Astrocyte of the spinal cord (primary cell): ENCODE measurements at regions not wholly inside any gene's neighbourhood (a gene's known extent, or its start where the extent isn't known, plus 50 kb on each side); places are given as distances from the start of the nearest gene placed in this dataset.

ENCODE experiments used
- DNase-seq: peaks from one replicate; pipeline ENCODE4 v3.0.0; 2011; ENCODE audit warnings: low read depth, low spot score
- H3K4me3 ChIP-seq: 2 replicates; pipeline ENCODE4 v1.5.1; 2011; ENCODE audit warnings: low read depth, mild to moderate bottlenecking, low read length, moderate library complexity
- in situ Hi-C: cut with HindIII; loops from 2 replicates; pipeline ENCODE4 v1.10.0; 2017; ENCODE audit warnings: low sequenced_read_pairs
- TF ChIP-seq, protein P1 (sequence below): IDR thresholded peaks from 2 replicates; pipeline ENCODE4 v1.5.1; 2012; ENCODE audit warnings: low read depth, mild to moderate bottlenecking, low read length, inconsistent platforms

DNA sequence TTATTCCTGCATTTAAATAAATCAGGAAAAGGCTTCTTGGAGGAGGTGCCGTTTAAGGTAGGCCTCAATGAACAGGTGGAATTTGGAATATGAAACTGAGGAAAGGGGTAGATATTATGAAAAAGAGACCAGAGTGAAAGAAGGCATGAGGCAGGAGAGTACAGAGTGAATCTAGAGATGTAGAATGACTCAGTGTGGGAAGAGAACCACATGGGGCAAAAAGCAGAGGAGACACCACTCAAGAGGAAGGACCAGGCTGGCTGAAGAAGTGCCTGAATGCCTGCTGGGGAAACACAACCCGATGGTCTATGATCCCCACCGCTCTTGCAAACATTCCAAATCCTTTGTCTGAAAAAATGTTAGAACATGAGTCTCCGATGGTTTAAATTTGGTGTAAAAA lies 1134.1 kb downstream of the VRK1 start:
- H3K4me3 ChIP-seq, result no peak overlapping the region
- TF ChIP-seq, protein P1, sequence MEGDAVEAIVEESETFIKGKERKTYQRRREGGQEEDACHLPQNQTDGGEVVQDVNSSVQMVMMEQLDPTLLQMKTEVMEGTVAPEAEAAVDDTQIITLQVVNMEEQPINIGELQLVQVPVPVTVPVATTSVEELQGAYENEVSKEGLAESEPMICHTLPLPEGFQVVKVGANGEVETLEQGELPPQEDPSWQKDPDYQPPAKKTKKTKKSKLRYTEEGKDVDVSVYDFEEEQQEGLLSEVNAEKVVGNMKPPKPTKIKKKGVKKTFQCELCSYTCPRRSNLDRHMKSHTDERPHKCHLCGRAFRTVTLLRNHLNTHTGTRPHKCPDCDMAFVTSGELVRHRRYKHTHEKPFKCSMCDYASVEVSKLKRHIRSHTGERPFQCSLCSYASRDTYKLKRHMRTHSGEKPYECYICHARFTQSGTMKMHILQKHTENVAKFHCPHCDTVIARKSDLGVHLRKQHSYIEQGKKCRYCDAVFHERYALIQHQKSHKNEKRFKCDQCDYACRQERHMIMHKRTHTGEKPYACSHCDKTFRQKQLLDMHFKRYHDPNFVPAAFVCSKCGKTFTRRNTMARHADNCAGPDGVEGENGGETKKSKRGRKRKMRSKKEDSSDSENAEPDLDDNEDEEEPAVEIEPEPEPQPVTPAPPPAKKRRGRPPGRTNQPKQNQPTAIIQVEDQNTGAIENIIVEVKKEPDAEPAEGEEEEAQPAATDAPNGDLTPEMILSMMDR, result no peak
- DNase-seq, result no peak
- in situ Hi-C loops, result no loop called here

DNA sequence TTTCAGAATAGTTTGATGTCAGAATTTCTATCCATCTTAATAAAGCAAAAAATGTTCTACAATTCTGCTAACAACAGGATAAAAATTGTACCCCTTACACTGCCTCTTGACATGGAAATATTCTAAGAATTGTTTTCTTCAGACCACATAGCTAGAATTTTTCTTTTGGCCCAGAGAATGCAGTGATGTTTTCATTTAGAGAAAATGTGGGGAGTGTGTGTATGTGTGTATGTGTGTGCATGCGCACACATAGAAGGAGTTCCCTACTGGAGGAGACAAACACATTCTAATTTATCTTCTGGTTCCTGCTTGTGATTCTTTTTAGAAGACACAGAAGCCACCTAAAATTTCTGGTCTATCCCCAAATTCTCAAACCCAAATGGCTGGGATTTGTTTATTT lies 1145.7 kb downstream of the VRK1 start:
- DNase-seq, result no peak
- in situ Hi-C loops, result no loop called here
- no peak overlapping the region for H3K4me3 ChIP-seq
- TF ChIP-seq, protein P1, result no peak

DNA sequence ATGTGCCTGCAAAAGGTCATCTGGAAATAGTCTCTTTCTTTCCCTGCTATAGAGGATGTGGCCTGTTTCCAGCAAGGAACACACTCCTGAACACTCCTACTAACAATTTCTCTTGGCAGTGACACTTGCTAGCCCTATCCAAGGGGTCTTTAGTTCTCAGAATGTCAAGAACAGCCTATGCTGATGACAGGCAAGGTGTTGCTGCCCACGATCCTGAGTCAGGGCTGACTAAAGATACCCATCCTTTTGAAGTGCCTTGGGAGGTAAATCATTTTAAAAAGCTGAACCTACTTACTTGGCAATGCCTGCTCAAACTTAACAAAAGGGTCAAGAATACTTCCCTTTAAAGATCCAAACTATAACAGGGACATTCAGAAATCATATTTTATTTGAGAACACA lies 1146.4 kb downstream of the VRK1 start:
- in situ Hi-C loops, result no loop called here

GRCh38 chr14:97944380-97944779 lies 1147.2 kb downstream of the VRK1 start:
- in situ Hi-C loops, result no loop called here
- TF ChIP-seq, protein P1, result no peak
- DNase-seq, result no peak
- no peak overlapping the region for H3K4me3 ChIP-seq

More for the DNA sequence above, 1146.4 kb downstream of the VRK1 start:
- no peak overlapping the region for H3K4me3 ChIP-seq
- TF ChIP-seq, protein P1, result no peak
- no peak for DNase-seq

DNA sequence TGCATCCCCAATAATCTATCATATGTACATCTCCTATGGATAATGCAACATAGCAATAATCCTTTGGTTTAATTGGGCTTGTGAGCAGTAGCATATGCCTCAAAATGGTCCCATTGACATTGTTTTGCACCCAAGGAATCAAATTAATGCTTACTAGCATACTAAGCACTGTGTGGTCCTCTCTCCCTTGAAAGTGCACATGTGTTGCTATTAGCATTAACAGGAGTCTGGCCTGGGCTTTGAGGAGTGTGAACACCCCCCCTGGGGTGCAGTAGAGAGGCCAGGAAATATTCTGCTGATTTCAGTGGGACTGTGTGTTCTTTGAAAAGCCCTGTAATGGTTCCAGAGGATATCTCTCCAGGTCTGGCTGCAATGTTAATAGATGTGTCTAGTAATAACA lies 1148.4 kb downstream of the VRK1 start:
- TF ChIP-seq, protein P1, result no peak
- in situ Hi-C loops, result no loop called here
- DNase-seq, result no peak
- H3K4me3 ChIP-seq, result no peak overlapping the region

GRCh38 chr14:97946240-97946639 lies 1149.1 kb downstream of the VRK1 start:
- in situ Hi-C loops, result no loop called here
- TF ChIP-seq, protein P1, result no peak
- DNase-seq, result no peak
- no peak overlapping the region for H3K4me3 ChIP-seq

GRCh38 chr14:97946641-97947040 lies 1149.5 kb downstream of the VRK1 start:
- no peak overlapping the region for H3K4me3 ChIP-seq
- TF ChIP-seq, protein P1, result no peak
- DNase-seq, result no peak
- in situ Hi-C loops, result no loop called here
